IMR-90 (cell line): ENCODE measurements at regions not wholly inside any gene's neighbourhood (a gene's known extent, or its start where the extent isn't known, plus 50 kb on each side); places are given as distances from the start of the nearest gene placed in this dataset.

Experiments used
- ATAC-seq: fragments of 200-7000 bp; cut with Tn5 transposase; 2 replicates; pipeline ENCODE4 v1.9.1; 2020; ENCODE audit warnings: low read depth, mild to moderate bottlenecking, moderate library complexity
- BruUV-seq: library from RNA; stranded (reverse); fragments of 400-500 nt; replicated peaks from 2 replicates; lab custom pipeline; 2021; lab: Mats Ljungman, UMichigan
- CTCF ChIA-PET: fragments of 300-600 bp; formaldehyde crosslinking; extraction: SDS; loops from one replicate; lab custom pipeline; 2021; ENCODE audit warnings: antibody characterized with exemption; lab: Yijun Ruan, JAX
- POLR2A ChIA-PET: fragments of 300-600 bp; sonication (Branson Sonifier 250); formaldehyde crosslinking; loops from one replicate; lab custom pipeline; 2022; ENCODE audit warnings: antibody characterized with exemption; ENCODE audit not compliant: unreplicated experiment; lab: Charles Lee
- DNase-seq: peaks from one replicate; pipeline ENCODE4 v3.0.0; 2013
- H2AFZ ChIP-seq: replicated peaks from 2 replicates; pipeline ENCODE3; 2013; ENCODE audit warnings: low read length, mild to moderate bottlenecking; ENCODE audit not compliant: poor library complexity
- H2AK5ac ChIP-seq: 2 replicates; pipeline ENCODE4 v1.6.1; 2013; ENCODE audit warnings: low read depth, low read length, inconsistent platforms
- H2AK9ac ChIP-seq: replicated peaks from 2 replicates; pipeline ENCODE3; 2013; ENCODE audit warnings: mild to moderate bottlenecking, low read depth, low read length, moderate library complexity; ENCODE audit not compliant: poor library complexity
- H2BK120ac ChIP-seq: 2 replicates; pipeline ENCODE4 v1.6.1; 2013; ENCODE audit warnings: low read depth, low read length, inconsistent platforms
- H2BK15ac ChIP-seq: 3 replicates; pipeline ENCODE4 v1.6.1; 2013; ENCODE audit warnings: low read depth, low read length, inconsistent platforms
- H2BK20ac ChIP-seq: 2 replicates; pipeline ENCODE4 v1.6.1; 2013; ENCODE audit warnings: low read depth, mild to moderate bottlenecking, inconsistent platforms, low read length, moderate library complexity
- H2BK5ac ChIP-seq: 2 replicates; pipeline ENCODE4 v1.6.1; 2013; ENCODE audit warnings: mild to moderate bottlenecking, low read depth, low read length, inconsistent platforms; ENCODE audit not compliant: poor library complexity, severe bottlenecking
- H3K14ac ChIP-seq: replicated peaks from 2 replicates; pipeline ENCODE4 v1.6.1; 2013; ENCODE audit warnings: low read depth, low read length, inconsistent platforms
- H3K18ac ChIP-seq: 2 replicates; pipeline ENCODE4 v1.6.1; 2013; ENCODE audit warnings: low read depth, low read length, control low read depth
- H3K23ac ChIP-seq: 2 replicates; pipeline ENCODE4 v1.6.1; 2013; ENCODE audit warnings: low read depth, low read length, inconsistent platforms
- H3K27ac ChIP-seq: 2 replicates; pipeline ENCODE4 v1.5.1; 2013; ENCODE audit warnings: mild to moderate bottlenecking, control low read depth, low read length; ENCODE audit not compliant: insufficient read depth
- H3K27me3 ChIP-seq: 2 replicates; pipeline ENCODE4 v1.6.1; 2013; ENCODE audit warnings: low read length; ENCODE audit not compliant: control insufficient read depth, insufficient read depth
- H3K36me3 ChIP-seq: 2 replicates; pipeline ENCODE4 v1.6.1; 2013; ENCODE audit warnings: low read length, mixed read lengths; ENCODE audit not compliant: control insufficient read depth, insufficient read depth
- H3K4ac ChIP-seq: 2 replicates; pipeline ENCODE4 v1.6.1; 2013; ENCODE audit warnings: low read depth, low read length, inconsistent platforms
- H3K4me1 ChIP-seq: 2 replicates; pipeline ENCODE4 v1.6.1; 2013; ENCODE audit warnings: low read length, mixed read lengths; ENCODE audit not compliant: control insufficient read depth, insufficient read depth
- H3K4me2 ChIP-seq: 2 replicates; pipeline ENCODE4 v1.6.1; 2013; ENCODE audit warnings: low read depth, mild to moderate bottlenecking, control low read depth, low read length, moderate library complexity
- H3K4me3 ChIP-seq: 2 replicates; pipeline ENCODE4 v1.5.1; 2013; ENCODE audit warnings: low read depth, mild to moderate bottlenecking, control low read depth, low read length, moderate library complexity; ENCODE audit not compliant: insufficient read depth
- H3K56ac ChIP-seq: 2 replicates; pipeline ENCODE4 v1.6.1; 2013; ENCODE audit warnings: low read length, inconsistent platforms; ENCODE audit not compliant: insufficient read depth; ENCODE audit errors: extremely low read depth
- H3K79me1 ChIP-seq, 2 experiments: 2 replicates each; pipeline ENCODE4 v1.6.1; 2013; ENCODE audit warnings: low read length in 2 of 2, inconsistent platforms in 1 of 2, low read depth in 1 of 2
- H3K9ac ChIP-seq: 2 replicates; pipeline ENCODE4 v1.6.1; 2013; ENCODE audit warnings: low read depth, low read length, control low read depth
- H3K9me1 ChIP-seq: 2 replicates; pipeline ENCODE4 v1.6.1; 2013; ENCODE audit warnings: low read length, inconsistent platforms; ENCODE audit not compliant: insufficient read depth
- H3K9me3 ChIP-seq: 2 replicates; pipeline ENCODE4 v1.6.1; 2013; ENCODE audit warnings: low read length; ENCODE audit not compliant: control insufficient read depth, insufficient read depth
- H4K20me1 ChIP-seq: 2 replicates; pipeline ENCODE4 v1.6.1; 2013; ENCODE audit warnings: low read length, inconsistent platforms; ENCODE audit not compliant: insufficient read depth
- H4K5ac ChIP-seq: 2 replicates; pipeline ENCODE4 v1.6.1; 2013; ENCODE audit warnings: mild to moderate bottlenecking, low read depth, low read length, control low read depth
- H4K8ac ChIP-seq, 2 experiments: 2 replicates each; pipeline ENCODE4 v1.6.1; 2013; ENCODE audit warnings: low read depth in 2 of 2, low read length in 2 of 2, control low read depth in 1 of 2, inconsistent platforms in 1 of 2
- H4K91ac ChIP-seq: 2 replicates; pipeline ENCODE4 v1.6.1; 2013; ENCODE audit warnings: low read depth, low read length, inconsistent platforms; ENCODE audit not compliant: insufficient read depth
- BHLHE40 ChIP-seq: fragments of 150-350 bp; IDR thresholded peaks from 2 replicates; pipeline ENCODE4 v1.6.1; 2016; ENCODE audit warnings: mild to moderate bottlenecking, low read depth, low read length
- CEBPB ChIP-seq: IDR thresholded peaks from 2 replicates; pipeline ENCODE4 v1.6.1; 2012; ENCODE audit warnings: low read depth, low read length, improper control_type of control experiment
- CHD1 ChIP-seq: IDR thresholded peaks from 2 replicates; pipeline ENCODE4 v1.6.1; 2012; ENCODE audit warnings: low read depth, low read length, improper control_type of control experiment
- FOS ChIP-seq: fragments of 150-350 bp; IDR thresholded peaks from 2 replicates; pipeline ENCODE4 v1.6.1; 2016; ENCODE audit warnings: low read depth, low read length
- MAFK ChIP-seq: IDR thresholded peaks from 2 replicates; pipeline ENCODE4 v1.6.1; 2012; ENCODE audit warnings: low read depth, low read length, improper control_type of control experiment
- MAZ ChIP-seq: IDR thresholded peaks from 2 replicates; pipeline ENCODE4 v1.6.1; 2012; ENCODE audit warnings: low read depth, mild to moderate bottlenecking, low read length, improper control_type of control experiment, moderate library complexity, borderline replicate concordance
- MXI1 ChIP-seq: IDR thresholded peaks from 2 replicates; pipeline ENCODE4 v1.6.1; 2012; ENCODE audit warnings: low read depth, mild to moderate bottlenecking, low read length, moderate library complexity, borderline replicate concordance
- NFE2L2 ChIP-seq: fragments of 150-350 bp; IDR thresholded peaks from 2 replicates; pipeline ENCODE4 v1.6.1; 2016; ENCODE audit warnings: low read depth, mild to moderate bottlenecking, low read length
- POLR2A ChIP-seq: IDR thresholded peaks from 2 replicates; pipeline ENCODE4 v1.6.1; 2012; ENCODE audit warnings: mild to moderate bottlenecking, low read depth, low read length
- RAD21 ChIP-seq: IDR thresholded peaks from 2 replicates; pipeline ENCODE4 v1.6.1; 2012; ENCODE audit warnings: low read length, improper control_type of control experiment
- RCOR1 ChIP-seq: IDR thresholded peaks from 2 replicates; pipeline ENCODE4 v1.6.1; 2012; ENCODE audit warnings: mild to moderate bottlenecking, low read length, improper control_type of control experiment; ENCODE audit not compliant: insufficient replicate concordance
- RFX5 ChIP-seq: IDR thresholded peaks from 2 replicates; pipeline ENCODE4 v1.8.0; 2012; ENCODE audit warnings: low read depth, mild to moderate bottlenecking, low read length, moderate library complexity
- SMC3 ChIP-seq: fragments of 150-350 bp; IDR thresholded peaks from 2 replicates; pipeline ENCODE4 v1.6.1; 2016; ENCODE audit warnings: low read depth, mild to moderate bottlenecking, antibody characterized with exemption, low read length, moderate library complexity
- WGBS, 2 experiments: methylation state at CpG; one replicate each; pipeline versions ENCODE4 v1.1.5 to v1.1.7; 2013; ENCODE audit warnings: missing lambda C conversion rate in 2 of 2; ENCODE audit not compliant: insufficient read length in 1 of 2; ENCODE audit errors: extremely low coverage in 2 of 2; 5-methylcytosine and 5-hydroxymethylcytosine counted together
- dilution Hi-C: fragments of 300-500 bp; cut with HindIII; formaldehyde crosslinking; loops from one replicate; pipeline ENCODE4 v1.14.3; 2018; ENCODE audit warnings: low sequenced_read_pairs; ENCODE audit not compliant: unreplicated experiment
- in situ Hi-C: fragments of 300-500 bp; cut with MboI; formaldehyde crosslinking; loops from 3 replicates; pipeline ENCODE4 v1.14.3; 2019; ENCODE audit warnings: low sequenced_read_pairs, inconsistent platforms, mixed read lengths
- intact Hi-C: fragments of 100-400 bp; cut with micrococcal nuclease; formaldehyde crosslinking; loops from 2 replicates; pipeline ENCODE4 v1.10.0; 2022
- TF ChIP-seq, protein P1 (sequence below): fragments of 150-350 bp; IDR thresholded peaks from 2 replicates; pipeline ENCODE4 v1.6.1; 2017; ENCODE audit warnings: mild to moderate bottlenecking, antibody characterized with exemption, low read length, low read depth
- TF ChIP-seq, protein P2 (sequence below): conservative IDR thresholded peaks from 2 replicates; pipeline ENCODE4 v1.5.1; 2012; ENCODE audit warnings: mild to moderate bottlenecking, low read depth, low read length, improper control_type of control experiment
- TF ChIP-seq, protein P3 (sequence below): fragments of 150-350 bp; IDR thresholded peaks from 2 replicates; pipeline ENCODE4 v1.6.1; 2016; ENCODE audit warnings: low read depth, mild to moderate bottlenecking, low read length, moderate library complexity, borderline replicate concordance

DNA sequence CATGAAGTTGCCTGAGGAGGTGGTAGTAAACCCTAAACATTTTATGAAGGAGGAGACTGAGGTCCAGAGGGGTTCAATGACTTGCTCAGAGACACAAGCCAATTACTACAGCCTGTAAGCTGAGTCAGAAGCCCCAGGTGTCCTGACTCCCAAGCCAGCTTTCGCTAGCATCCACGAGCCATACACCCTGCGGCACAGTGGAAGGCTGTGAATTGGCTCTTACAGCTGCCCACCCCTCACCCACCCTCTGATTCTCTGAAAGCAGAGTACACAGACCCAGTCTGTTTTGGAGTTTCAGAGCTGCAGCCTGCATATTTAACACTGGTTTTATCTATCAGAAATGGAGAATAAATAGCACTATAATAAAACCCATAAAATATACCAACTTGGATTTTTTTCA is 253.4 kb downstream of the IGSF11 start:
- no peaks in the 10 kb centered on the region for H3K79me1 ChIP-seq
- H3K4me2 ChIP-seq, result no peak overlapping the region
- no peak overlapping the region for H2BK15ac ChIP-seq
- no peak overlapping the region for H4K8ac ChIP-seq
- no TSS peak for BruUV-seq
- no peak overlapping the region for H3K14ac ChIP-seq
- no peak overlapping the region for H2AFZ ChIP-seq
- no peak overlapping the region for H3K4ac ChIP-seq
- TF ChIP-seq, protein P1, sequence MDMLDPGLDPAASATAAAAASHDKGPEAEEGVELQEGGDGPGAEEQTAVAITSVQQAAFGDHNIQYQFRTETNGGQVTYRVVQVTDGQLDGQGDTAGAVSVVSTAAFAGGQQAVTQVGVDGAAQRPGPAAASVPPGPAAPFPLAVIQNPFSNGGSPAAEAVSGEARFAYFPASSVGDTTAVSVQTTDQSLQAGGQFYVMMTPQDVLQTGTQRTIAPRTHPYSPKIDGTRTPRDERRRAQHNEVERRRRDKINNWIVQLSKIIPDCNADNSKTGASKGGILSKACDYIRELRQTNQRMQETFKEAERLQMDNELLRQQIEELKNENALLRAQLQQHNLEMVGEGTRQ, result no peak
- TF ChIP-seq CEBPB, result no peak
- no peak for TF ChIP-seq MXI1
- no peak for TF ChIP-seq CHD1
- TF ChIP-seq FOS, result no peak
- TF ChIP-seq BHLHE40, result no peak
- TF ChIP-seq, protein P2, sequence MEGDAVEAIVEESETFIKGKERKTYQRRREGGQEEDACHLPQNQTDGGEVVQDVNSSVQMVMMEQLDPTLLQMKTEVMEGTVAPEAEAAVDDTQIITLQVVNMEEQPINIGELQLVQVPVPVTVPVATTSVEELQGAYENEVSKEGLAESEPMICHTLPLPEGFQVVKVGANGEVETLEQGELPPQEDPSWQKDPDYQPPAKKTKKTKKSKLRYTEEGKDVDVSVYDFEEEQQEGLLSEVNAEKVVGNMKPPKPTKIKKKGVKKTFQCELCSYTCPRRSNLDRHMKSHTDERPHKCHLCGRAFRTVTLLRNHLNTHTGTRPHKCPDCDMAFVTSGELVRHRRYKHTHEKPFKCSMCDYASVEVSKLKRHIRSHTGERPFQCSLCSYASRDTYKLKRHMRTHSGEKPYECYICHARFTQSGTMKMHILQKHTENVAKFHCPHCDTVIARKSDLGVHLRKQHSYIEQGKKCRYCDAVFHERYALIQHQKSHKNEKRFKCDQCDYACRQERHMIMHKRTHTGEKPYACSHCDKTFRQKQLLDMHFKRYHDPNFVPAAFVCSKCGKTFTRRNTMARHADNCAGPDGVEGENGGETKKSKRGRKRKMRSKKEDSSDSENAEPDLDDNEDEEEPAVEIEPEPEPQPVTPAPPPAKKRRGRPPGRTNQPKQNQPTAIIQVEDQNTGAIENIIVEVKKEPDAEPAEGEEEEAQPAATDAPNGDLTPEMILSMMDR, result no peak
- TF ChIP-seq MAFK, result no peak
- no peak for TF ChIP-seq POLR2A
- TF ChIP-seq SMC3, result no peak
- no peak for TF ChIP-seq MAZ
- TF ChIP-seq RCOR1, result no peak
- TF ChIP-seq, protein P3, sequence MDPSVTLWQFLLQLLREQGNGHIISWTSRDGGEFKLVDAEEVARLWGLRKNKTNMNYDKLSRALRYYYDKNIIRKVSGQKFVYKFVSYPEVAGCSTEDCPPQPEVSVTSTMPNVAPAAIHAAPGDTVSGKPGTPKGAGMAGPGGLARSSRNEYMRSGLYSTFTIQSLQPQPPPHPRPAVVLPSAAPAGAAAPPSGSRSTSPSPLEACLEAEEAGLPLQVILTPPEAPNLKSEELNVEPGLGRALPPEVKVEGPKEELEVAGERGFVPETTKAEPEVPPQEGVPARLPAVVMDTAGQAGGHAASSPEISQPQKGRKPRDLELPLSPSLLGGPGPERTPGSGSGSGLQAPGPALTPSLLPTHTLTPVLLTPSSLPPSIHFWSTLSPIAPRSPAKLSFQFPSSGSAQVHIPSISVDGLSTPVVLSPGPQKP, result no peak
- no peak for TF ChIP-seq RAD21
- no peak for TF ChIP-seq RFX5
- no peak for TF ChIP-seq NFE2L2
- ATAC-seq, result no peak
- no CpG with 5 or more reads among the region's 3 CpGs for WGBS, 2 experiments
- H3K9ac ChIP-seq, result no peak overlapping the region
- DNase-seq, result no peak
- H3K27ac ChIP-seq, result no peak overlapping the region
- no peak overlapping the region for H2BK5ac ChIP-seq
- H3K56ac ChIP-seq, result no peak overlapping the region
- in situ Hi-C loops, result no loop called here
- H4K5ac ChIP-seq, result no peak overlapping the region
- H2BK120ac ChIP-seq, result no peak overlapping the region
- H3K18ac ChIP-seq, result no peak overlapping the region
- H3K9me3 ChIP-seq, result no peaks in the 10 kb centered on the region
- no peak overlapping the region for H3K4me3 ChIP-seq
- dilution Hi-C loops, result no loop called here
- H2BK20ac ChIP-seq, result no peak overlapping the region
- ChIA-PET POLR2A (no interaction called here), CTCF (no interaction called here)
- H4K91ac ChIP-seq, result no peak overlapping the region
- H2AK5ac ChIP-seq, result no peak overlapping the region
- no peaks in the 10 kb centered on the region for H4K20me1 ChIP-seq
- no peaks in the 10 kb centered on the region for H3K36me3 ChIP-seq
- no peak overlapping the region for H2AK9ac ChIP-seq
- no peaks in the 10 kb centered on the region for H3K27me3 ChIP-seq
- H3K23ac ChIP-seq, result no peak overlapping the region
- intact Hi-C loops, result no loop called here
- H3K9me1 ChIP-seq, result no peaks in the 10 kb centered on the region
- H3K4me1 ChIP-seq, result no peaks in the 10 kb centered on the region
